GM23338 (cell line): ENCODE measurements at regions not wholly inside any gene's neighbourhood (a gene's known extent, or its start where the extent isn't known, plus 50 kb on each side); places are given as distances from the start of the nearest gene placed in this dataset.

Source experiments
- ATAC-seq: fragments of 200-7000 bp; cut with Tn5 transposase; 3 replicates; pipeline ENCODE4 v1.9.1; 2020
- DNase-seq: peaks from one replicate; pipeline ENCODE4 v3.0.0-alpha.2; 2015; ENCODE audit warnings: low spot score
- H2AFZ ChIP-seq: fragments of 200-600 bp; sonication (generic); 2 replicates; pipeline ENCODE4 v1.8.0; 2016; ENCODE audit warnings: antibody characterized with exemption, mild to moderate bottlenecking, moderate library complexity
- H3F3A ChIP-seq: fragments of 200-600 bp; sonication (generic); replicated peaks from 2 replicates; pipeline ENCODE4 v1.8.0; 2017; ENCODE audit warnings: antibody characterized with exemption, mixed run types, low read depth
- H3K27ac ChIP-seq: fragments of 200-600 bp; sonication (generic); 2 replicates; pipeline ENCODE4 v1.6.1; 2016; ENCODE audit warnings: low read depth
- H3K27me3 ChIP-seq: fragments of 200-600 bp; sonication (generic); 2 replicates; pipeline ENCODE4 v1.8.0; 2016; ENCODE audit warnings: mild to moderate bottlenecking, mixed run types, moderate library complexity; ENCODE audit not compliant: insufficient read depth
- H3K36me3 ChIP-seq: fragments of 200-600 bp; sonication (generic); 2 replicates; pipeline ENCODE4 v1.8.0; 2016; ENCODE audit warnings: mild to moderate bottlenecking; ENCODE audit not compliant: insufficient read depth
- H3K4me1 ChIP-seq: fragments of 200-600 bp; sonication (generic); 2 replicates; pipeline ENCODE4 v1.8.0; 2016; ENCODE audit warnings: mild to moderate bottlenecking, moderate library complexity; ENCODE audit not compliant: insufficient read depth
- H3K4me2 ChIP-seq: fragments of 200-600 bp; sonication (generic); 2 replicates; pipeline ENCODE4 v1.7.1; 2017; ENCODE audit warnings: mixed run types
- H3K4me3 ChIP-seq: fragments of 200-600 bp; sonication (generic); 2 replicates; pipeline ENCODE4 v1.6.1; 2016; ENCODE audit warnings: mixed run types
- H3K79me2 ChIP-seq: fragments of 200-600 bp; sonication (generic); replicated peaks from 2 replicates; pipeline ENCODE4 v1.8.0; 2017; ENCODE audit warnings: mild to moderate bottlenecking; ENCODE audit not compliant: insufficient read depth
- H3K9me2 ChIP-seq: fragments of 200-600 bp; sonication (generic); 2 replicates; pipeline ENCODE4 v1.8.0; 2017; ENCODE audit not compliant: insufficient read depth
- H4K20me1 ChIP-seq: fragments of 200-600 bp; sonication (generic); replicated peaks from 2 replicates; pipeline ENCODE4 v1.8.0; 2017; ENCODE audit warnings: mild to moderate bottlenecking; ENCODE audit not compliant: insufficient read depth
- H3K27ac Mint-ChIP-seq: 2 replicates; pipeline ENCODE4 v1.8.0; 2020; ENCODE audit warnings: inconsistent platforms, mild to moderate bottlenecking, moderate library complexity, mixed read lengths
- H3K27me3 Mint-ChIP-seq: 3 replicates; pipeline ENCODE4 v1.8.0; 2022; ENCODE audit warnings: low read depth, mild to moderate bottlenecking, moderate library complexity, mixed read lengths, inconsistent platforms; ENCODE audit not compliant: insufficient read depth, poor library complexity
- H3K36me3 Mint-ChIP-seq: 3 replicates; pipeline ENCODE4 v1.8.0; 2021; ENCODE audit warnings: low read depth, mild to moderate bottlenecking, inconsistent platforms, moderate library complexity, mixed read lengths
- H3K4me1 Mint-ChIP-seq: 3 replicates; pipeline ENCODE4 v1.8.0; 2020; ENCODE audit warnings: mild to moderate bottlenecking, inconsistent platforms, mixed read lengths
- H3K4me3 Mint-ChIP-seq: 3 replicates; pipeline ENCODE4 v1.8.0; 2021; ENCODE audit warnings: moderate library complexity, mild to moderate bottlenecking, inconsistent platforms, mixed read lengths
- H3K9me3 Mint-ChIP-seq: 3 replicates; pipeline ENCODE4 v1.8.0; 2020; ENCODE audit warnings: moderate library complexity, mild to moderate bottlenecking, inconsistent platforms, mixed read lengths
- CREB1 ChIP-seq: fragments of 250-450 bp; sonication (Bioruptor Pico); IDR thresholded peaks from 2 replicates; pipeline ENCODE4 v1.5.0; 2020; ENCODE audit warnings: low read depth, mild to moderate bottlenecking, moderate library complexity
- CTCF ChIP-seq, 2 experiments: fragments of 200-600 bp in 1 of 2; sonication (generic) in 1 of 2; conservative IDR thresholded peaks; 2 replicates each; pipeline versions ENCODE4 v1.5.1 to v1.6.1; 2016 to 2017; ENCODE audit warnings: antibody characterized with exemption in 2 of 2, low read depth in 2 of 2, mild to moderate bottlenecking in 2 of 2, moderate library complexity in 1 of 2
- ETS1 ChIP-seq: IDR thresholded peaks from 2 replicates; pipeline ENCODE4 v1.6.1; 2016; ENCODE audit warnings: antibody characterized with exemption
- JUNB ChIP-seq: IDR thresholded peaks from one replicate; pipeline ENCODE4 v1.6.1; 2016; ENCODE audit warnings: antibody characterized with exemption; ENCODE audit not compliant: unreplicated experiment
- NANOG ChIP-seq: IDR thresholded peaks from 2 replicates; pipeline ENCODE4 v1.6.1; 2016; ENCODE audit warnings: antibody characterized with exemption, borderline replicate concordance
- POLR2AphosphoS5 ChIP-seq: IDR thresholded peaks from 2 replicates; pipeline ENCODE4 v1.6.1; 2016; ENCODE audit warnings: antibody characterized with exemption, low read depth
- REST ChIP-seq: IDR thresholded peaks from one replicate; pipeline ENCODE4 v1.6.1; 2018; ENCODE audit warnings: antibody characterized with exemption; ENCODE audit not compliant: unreplicated experiment
- STAT1 ChIP-seq: IDR thresholded peaks from one replicate; pipeline ENCODE4 v1.6.1; 2016; ENCODE audit warnings: antibody characterized with exemption; ENCODE audit not compliant: unreplicated experiment
- ZNF331 ChIP-seq: fragments of 250-450 bp; sonication (Bioruptor Pico); IDR thresholded peaks from 2 replicates; pipeline ENCODE4 v1.5.0; 2020; ENCODE audit warnings: low read depth, mild to moderate bottlenecking, moderate library complexity

DNA sequence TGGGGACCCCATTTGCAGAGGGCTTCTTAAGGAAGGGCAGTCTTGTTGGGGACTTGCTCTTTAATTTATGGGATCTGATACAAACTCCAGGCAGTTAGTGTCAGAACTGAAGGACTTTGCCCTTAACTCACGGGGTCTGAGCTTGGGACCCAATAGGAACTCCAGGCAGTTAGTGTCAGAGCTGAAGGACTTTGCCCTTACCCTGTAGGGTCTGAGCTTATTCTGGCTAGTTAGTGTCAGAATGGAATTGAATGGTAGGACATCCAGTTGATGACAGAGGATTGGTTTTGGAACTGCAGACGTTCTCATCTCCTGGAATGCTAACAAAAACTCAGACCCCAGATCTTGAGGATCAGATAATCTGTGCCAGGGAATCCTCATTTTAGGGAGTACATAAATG lies 256.9 kb upstream of the COPS8 start (continued):
- TF ChIP-seq CTCF (conservative IDR thresholded peaks at IDR 0.05; ENCODE audit: low read depth in 2 of 2) (no peak), STAT1 (no peak), POLR2AphosphoS5 (no peak), JUNB (no peak), NANOG (no peak), REST (no peak), ZNF331 (no peak), ETS1 (no peak)

DNA sequence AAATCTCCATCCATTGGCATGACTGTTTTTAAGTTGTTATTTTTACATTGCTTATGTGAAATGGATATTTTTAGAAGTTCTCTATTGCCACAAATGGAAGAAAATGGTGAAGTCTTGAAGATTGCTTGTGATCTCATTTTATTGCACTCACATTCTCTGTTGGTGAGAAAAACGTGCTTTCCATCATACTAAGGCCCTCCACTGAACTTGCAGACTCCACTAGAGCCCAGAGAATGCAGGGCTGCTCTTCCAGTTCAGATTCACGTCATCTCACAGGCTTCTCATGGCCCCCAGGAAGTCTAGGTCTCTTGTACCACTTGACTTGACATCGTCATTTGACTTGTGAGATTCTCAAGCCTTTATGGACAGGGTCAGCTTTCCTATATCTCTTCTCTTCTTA lies 254.8 kb upstream of the COPS8 start:
- H3K27me3 ChIP-seq: no peaks in the 10 kb centered on the region
- H3K27me3 Mint-ChIP-seq: peaks cover 10% of the 10 kb centered on the region
- H3K4me3 ChIP-seq: no peak overlapping the region
- peaks cover 16% of the 10 kb centered on the region for H3K9me3 Mint-ChIP-seq
- H3K36me3 ChIP-seq: no peaks in the 10 kb centered on the region; the same call in 1 of the 2 replicates
- peaks cover 14% of the 10 kb centered on the region for H3K36me3 Mint-ChIP-seq
- H3K4me2 ChIP-seq: no peak overlapping the region
- no peaks in the 10 kb centered on the region for H4K20me1 ChIP-seq
- H3K4me1 ChIP-seq: peaks cover 26% of the 10 kb centered on the region
- no peak overlapping the region for H2AFZ ChIP-seq
- no peaks in the 10 kb centered on the region for H3F3A ChIP-seq
- H3K27ac Mint-ChIP-seq: no peak overlapping the region
- no peak for DNase-seq
- ATAC-seq: no peak
- no peaks in the 10 kb centered on the region for H3K79me2 ChIP-seq
- no peak overlapping the region for H3K4me3 Mint-ChIP-seq
- peaks cover 9% of the 10 kb centered on the region for H3K9me2 ChIP-seq
- H3K27ac ChIP-seq: no peak overlapping the region
- H3K4me1 Mint-ChIP-seq: peaks cover 26% of the 10 kb centered on the region
- TF ChIP-seq CREB1 (no peak), ETS1 (no peak), REST (no peak), STAT1 (no peak)
